Fibroblast of pulmonary artery (primary cell): ENCODE measurements at regions not wholly inside any gene's neighbourhood (a gene's known extent, or its start where the extent isn't known, plus 50 kb on each side); places are given as distances from the start of the nearest gene placed in this dataset.
"Not testable (repeated sequence)": the region's sequence is repeated elsewhere in the genome, so short reads cannot be mapped to it uniquely, and the experiment has no call there.

Experiments
- DNase-seq: peaks from one replicate; pipeline ENCODE4 v3.0.0-alpha.2; 2010; ENCODE audit warnings: low read depth
- H3K4me3 ChIP-seq: replicated peaks from 2 replicates; pipeline ENCODE4 v1.5.1; 2011; ENCODE audit warnings: low read depth, mild to moderate bottlenecking, control low read depth, low read length, moderate library complexity
- TF ChIP-seq, protein P1 (sequence below): IDR thresholded peaks from 2 replicates; pipeline ENCODE4 v1.5.1; 2011; ENCODE audit warnings: mild to moderate bottlenecking, control low read depth, low read length, inconsistent platforms; ENCODE audit errors: missing control alignments

DNA sequence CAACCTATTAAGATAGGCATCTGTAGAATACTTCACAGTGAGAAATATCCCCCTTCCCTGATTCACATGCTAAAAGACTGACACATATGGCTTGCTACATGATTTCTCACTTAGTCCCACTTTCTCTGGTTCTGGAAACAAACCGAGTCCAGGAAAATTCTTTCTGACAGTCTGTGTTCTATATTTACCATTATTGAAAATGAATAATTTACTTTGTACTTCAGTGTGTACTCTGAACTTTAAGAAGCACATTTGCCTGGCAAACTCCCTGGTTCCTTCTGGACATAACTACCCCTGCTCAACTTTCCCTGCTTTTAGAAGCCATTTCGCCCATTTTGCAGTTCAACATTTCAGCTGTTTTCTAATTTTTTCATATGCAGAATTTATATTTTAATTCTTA lies 53.6 kb downstream of the APCS start:
- DNase-seq = no peak
- H3K4me3 ChIP-seq = no peak overlapping the region
- TF ChIP-seq, protein P1, sequence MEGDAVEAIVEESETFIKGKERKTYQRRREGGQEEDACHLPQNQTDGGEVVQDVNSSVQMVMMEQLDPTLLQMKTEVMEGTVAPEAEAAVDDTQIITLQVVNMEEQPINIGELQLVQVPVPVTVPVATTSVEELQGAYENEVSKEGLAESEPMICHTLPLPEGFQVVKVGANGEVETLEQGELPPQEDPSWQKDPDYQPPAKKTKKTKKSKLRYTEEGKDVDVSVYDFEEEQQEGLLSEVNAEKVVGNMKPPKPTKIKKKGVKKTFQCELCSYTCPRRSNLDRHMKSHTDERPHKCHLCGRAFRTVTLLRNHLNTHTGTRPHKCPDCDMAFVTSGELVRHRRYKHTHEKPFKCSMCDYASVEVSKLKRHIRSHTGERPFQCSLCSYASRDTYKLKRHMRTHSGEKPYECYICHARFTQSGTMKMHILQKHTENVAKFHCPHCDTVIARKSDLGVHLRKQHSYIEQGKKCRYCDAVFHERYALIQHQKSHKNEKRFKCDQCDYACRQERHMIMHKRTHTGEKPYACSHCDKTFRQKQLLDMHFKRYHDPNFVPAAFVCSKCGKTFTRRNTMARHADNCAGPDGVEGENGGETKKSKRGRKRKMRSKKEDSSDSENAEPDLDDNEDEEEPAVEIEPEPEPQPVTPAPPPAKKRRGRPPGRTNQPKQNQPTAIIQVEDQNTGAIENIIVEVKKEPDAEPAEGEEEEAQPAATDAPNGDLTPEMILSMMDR = no peak

- H3K4me3 ChIP-seq = no peak overlapping the region
- TF ChIP-seq, protein P1 = no peak
- DNase-seq = peak; percentile 11
Measured at GRCh38 chr1:159646687-159647086, 59.1 kb downstream of the APCS start.

DNA sequence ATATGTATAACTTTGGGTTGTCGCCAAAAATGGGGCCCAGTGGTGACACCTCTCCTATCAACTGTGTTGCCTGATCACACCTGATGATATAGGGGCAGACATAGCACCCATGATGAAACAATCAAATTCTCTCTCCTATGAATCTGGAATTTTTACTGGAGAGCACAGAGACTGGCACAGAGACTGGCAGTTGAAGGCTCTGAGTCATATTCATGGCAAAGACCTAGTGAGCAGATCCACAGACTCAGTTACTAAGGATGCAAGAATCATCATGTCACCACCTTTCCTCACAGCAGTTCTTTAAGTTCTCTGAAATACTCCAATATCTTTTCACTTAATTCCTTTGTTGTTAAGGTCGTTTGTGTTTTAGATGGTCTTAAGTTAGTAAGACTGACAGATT lies 60.0 kb downstream of the APCS start:
- TF ChIP-seq, protein P1 = no peak
- no peak for DNase-seq
- no peak overlapping the region for H3K4me3 ChIP-seq

- H3K4me3 ChIP-seq = no peak overlapping the region
- TF ChIP-seq, protein P1 = no peak
- DNase-seq = peak; percentile 27
Measured at GRCh38 chr1:159652506-159652905, 61.9 kb downstream of the CRP start.

- TF ChIP-seq, protein P1 = no peak
Measured at GRCh38 chr1:159653201-159653600, 61.2 kb downstream of the CRP start.

DNA sequence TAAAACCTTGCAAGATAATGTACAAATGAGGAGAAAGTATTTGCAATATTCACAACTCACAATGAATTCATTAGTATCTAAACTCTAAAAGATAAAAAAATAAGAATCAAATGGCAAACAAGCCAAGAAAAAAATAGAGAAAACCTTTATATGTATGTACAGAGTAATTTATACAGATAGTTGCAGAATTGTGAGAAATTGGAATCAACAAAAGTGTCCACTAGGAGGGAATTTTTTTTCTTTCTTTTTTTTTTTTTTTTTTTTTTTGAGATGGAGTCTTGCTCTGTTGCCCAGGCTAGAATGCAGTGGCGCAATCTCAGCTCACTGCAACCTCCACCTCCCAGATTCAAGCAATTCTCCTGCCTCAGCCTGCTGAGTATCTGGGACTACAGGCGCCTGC lies 56.9 kb downstream of the CRP start:
- not testable (repeated sequence) for H3K4me3 ChIP-seq, DNase-seq

More at GRCh38 chr1:159653201-159653600, 61.2 kb downstream of the CRP start:
- DNase-seq = peak; percentile 63
- no peak overlapping the region for H3K4me3 ChIP-seq
